VCaP (cell line): ENCODE measurements at regions not wholly inside any gene's neighbourhood (a gene's known extent, or its start where the extent isn't known, plus 50 kb on each side); places are given as distances from the start of the nearest gene placed in this dataset.

Source experiments
- H3K27ac ChIP-seq: fragments of 450-650 bp; 2 replicates; pipeline ENCODE4 v1.5.1; 2017
- TF ChIP-seq, protein P1 (sequence below): fragments of 450-650 bp; conservative IDR thresholded peaks from 2 replicates; pipeline ENCODE4 v1.5.1; 2017; ENCODE audit warnings: mild to moderate bottlenecking, moderate library complexity

DNA sequence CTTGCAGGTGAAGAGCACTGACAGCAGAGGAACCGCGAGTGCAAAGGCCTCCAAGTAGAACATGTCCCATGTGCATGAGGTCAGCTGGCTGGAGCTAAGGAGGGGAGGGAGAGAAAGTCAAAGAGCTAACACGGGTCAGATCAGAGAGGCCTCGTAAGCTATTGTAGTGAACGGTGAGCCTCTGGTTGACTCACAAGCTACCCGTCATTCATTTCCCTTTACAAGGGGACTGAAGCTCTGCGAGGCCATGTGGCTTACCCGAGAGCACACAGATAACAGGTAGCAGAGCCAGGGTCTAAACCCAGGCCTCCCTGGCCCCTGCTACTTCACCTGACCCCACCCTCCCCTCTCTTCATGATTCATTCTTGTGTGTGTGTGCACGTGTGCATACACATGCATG, 152.7 kb upstream of the ADRA1B start:
- H3K27ac ChIP-seq: no peak overlapping the region
- TF ChIP-seq, protein P1, sequence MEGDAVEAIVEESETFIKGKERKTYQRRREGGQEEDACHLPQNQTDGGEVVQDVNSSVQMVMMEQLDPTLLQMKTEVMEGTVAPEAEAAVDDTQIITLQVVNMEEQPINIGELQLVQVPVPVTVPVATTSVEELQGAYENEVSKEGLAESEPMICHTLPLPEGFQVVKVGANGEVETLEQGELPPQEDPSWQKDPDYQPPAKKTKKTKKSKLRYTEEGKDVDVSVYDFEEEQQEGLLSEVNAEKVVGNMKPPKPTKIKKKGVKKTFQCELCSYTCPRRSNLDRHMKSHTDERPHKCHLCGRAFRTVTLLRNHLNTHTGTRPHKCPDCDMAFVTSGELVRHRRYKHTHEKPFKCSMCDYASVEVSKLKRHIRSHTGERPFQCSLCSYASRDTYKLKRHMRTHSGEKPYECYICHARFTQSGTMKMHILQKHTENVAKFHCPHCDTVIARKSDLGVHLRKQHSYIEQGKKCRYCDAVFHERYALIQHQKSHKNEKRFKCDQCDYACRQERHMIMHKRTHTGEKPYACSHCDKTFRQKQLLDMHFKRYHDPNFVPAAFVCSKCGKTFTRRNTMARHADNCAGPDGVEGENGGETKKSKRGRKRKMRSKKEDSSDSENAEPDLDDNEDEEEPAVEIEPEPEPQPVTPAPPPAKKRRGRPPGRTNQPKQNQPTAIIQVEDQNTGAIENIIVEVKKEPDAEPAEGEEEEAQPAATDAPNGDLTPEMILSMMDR: no peak

DNA sequence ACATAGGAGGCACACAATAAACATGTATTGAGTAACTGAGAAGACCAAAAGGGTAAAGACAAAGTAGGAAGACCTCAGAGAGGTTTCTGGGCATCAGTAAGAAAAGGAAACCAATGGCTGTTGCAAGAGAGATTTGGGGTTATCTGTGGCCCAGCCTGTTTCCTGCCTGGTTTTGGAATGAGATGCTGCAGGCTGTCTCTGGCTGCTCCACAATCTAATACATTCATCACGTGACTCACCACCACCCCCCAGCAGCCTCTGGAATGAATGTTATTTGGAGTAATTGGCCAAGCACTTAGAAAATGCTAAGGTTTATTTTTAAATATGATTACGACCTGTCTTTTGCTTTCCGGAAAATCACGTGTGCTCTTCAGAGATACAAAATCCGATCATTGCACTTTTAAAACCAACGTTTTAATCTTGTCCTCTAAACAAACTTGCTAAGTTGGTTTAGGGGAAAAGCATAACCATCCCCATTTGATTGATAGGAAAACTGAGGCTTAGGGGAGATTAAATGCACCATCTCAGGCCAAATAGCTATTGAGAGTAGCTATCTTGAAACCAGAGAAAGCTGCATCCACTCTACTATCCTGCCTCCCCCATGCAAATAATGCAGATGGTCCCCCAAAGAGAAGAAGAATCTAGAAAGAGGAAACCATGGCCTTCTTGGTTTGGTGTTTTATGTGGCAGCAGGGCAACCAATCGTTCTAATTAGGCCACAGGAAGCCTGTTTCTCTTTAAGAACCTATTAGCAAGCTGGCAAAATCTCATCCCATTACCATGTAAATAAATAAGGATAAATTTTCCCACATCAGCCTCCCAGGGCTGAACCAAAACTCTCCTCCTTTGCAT, 151.8 kb upstream of the ADRA1B start:
- TF ChIP-seq, protein P1: no peak
- no peak overlapping the region for H3K27ac ChIP-seq

GRCh38 chr5:159765135-159765433, 151.2 kb upstream of the ADRA1B start:
- TF ChIP-seq, protein P1: no peak
- H3K27ac ChIP-seq: no peak overlapping the region

- TF ChIP-seq, protein P1: no peak
- no peak overlapping the region for H3K27ac ChIP-seq
Measured at GRCh38 chr5:159765760-159766517, 150.3 kb upstream of the ADRA1B start.

GRCh38 chr5:159768243-159768642, 148.0 kb upstream of the ADRA1B start:
- no peak overlapping the region for H3K27ac ChIP-seq
- TF ChIP-seq, protein P1: no peak

- H3K27ac ChIP-seq: no peak overlapping the region
- TF ChIP-seq, protein P1: no peak
Measured at GRCh38 chr5:159772698-159773061, 143.6 kb upstream of the ADRA1B start.

GRCh38 chr5:159773062-159773924, 143.0 kb upstream of the ADRA1B start:
- TF ChIP-seq, protein P1: no peak; the same call in 1 of the 2 replicates
- no peak overlapping the region for H3K27ac ChIP-seq
